ENCODE measurements at regions not wholly inside any gene's neighbourhood (a gene's known extent, or its start where the extent isn't known, plus 50 kb on each side); places are given as distances from the start of the nearest gene placed in this dataset.

- H3K4me1 ChIP-seq = no peaks in the 10 kb centered on the region
- H3K27ac ChIP-seq = no peak overlapping the region
- no peak for TF ChIP-seq CTCF (IDR thresholded peaks at IDR 0.05)
- TF ChIP-seq POLR2A (IDR thresholded peaks at IDR 0.05) = no peak
- no peaks in the 10 kb centered on the region for H3K36me3 ChIP-seq
- intact Hi-C loops (cut with DNase I) = no loop called here
- DNase-seq = no peak
- 40% methylated on average over 1 to 2 of the region's 2 CpGs for WGBS, 2 donors
- no peaks in the 10 kb centered on the region for H3K9me3 ChIP-seq
- no peak overlapping the region for H3K4me3 ChIP-seq
- no peaks in the 10 kb centered on the region for H3K27me3 ChIP-seq
Measured at GRCh38 chr12:94032368-94032767, 116.0 kb upstream of the PLXNC1 start.

GRCh38 chr12:94033101-94033500 is 115.3 kb upstream of the PLXNC1 start:
- H3K27ac ChIP-seq = no peak overlapping the region
- H3K4me3 ChIP-seq = no peak overlapping the region
- H3K36me3 ChIP-seq = no peaks in the 10 kb centered on the region
- H3K9me3 ChIP-seq = no peaks in the 10 kb centered on the region
- no peak for DNase-seq
- H3K27me3 ChIP-seq = no peaks in the 10 kb centered on the region
- intact Hi-C loops (cut with DNase I) = no loop called here
- no peak for TF ChIP-seq POLR2A (IDR thresholded peaks at IDR 0.05)
- no peak for TF ChIP-seq CTCF (IDR thresholded peaks at IDR 0.05)
- 78 to 79% methylated on average over 5 of the region's 5 CpGs for WGBS, 2 donors
- H3K4me1 ChIP-seq = no peaks in the 10 kb centered on the region

GRCh38 chr12:94033784-94034183 is 114.6 kb upstream of the PLXNC1 start:
- no peaks in the 10 kb centered on the region for H3K27me3 ChIP-seq
- no peaks in the 10 kb centered on the region for H3K36me3 ChIP-seq
- H3K27ac ChIP-seq = no peak overlapping the region
- H3K4me3 ChIP-seq = no peak overlapping the region
- no peak for DNase-seq
- no peak for TF ChIP-seq POLR2A (IDR thresholded peaks at IDR 0.05)
- no peak for TF ChIP-seq CTCF (IDR thresholded peaks at IDR 0.05)
- intact Hi-C loops (cut with DNase I) = no loop called here
- H3K4me1 ChIP-seq = no peaks in the 10 kb centered on the region
- peaks cover 0 to 5% (median 0%) of the 10 kb centered on the region in 3 donors for H3K9me3 ChIP-seq

GRCh38 chr12:94037444-94037843 is 110.9 kb upstream of the PLXNC1 start:
- intact Hi-C loops (cut with DNase I) = no loop called here
- Histone ChIP-seq H3K27ac (no peak overlapping the region), H3K27me3 (no peaks in the 10 kb centered on the region), H3K9me3 (peaks cover 0 to 16% (median 0%) of the 10 kb centered on the region in 3 donors), H3K4me3 (no peak overlapping the region), H3K36me3 (no peaks in the 10 kb centered on the region), H3K4me1 (peaks cover 0 to 8% (median 0%) of the 10 kb centered on the region in 3 donors)
- 60 to 68% methylated on average over 4 of the region's 4 CpGs for WGBS, 2 donors
- TF ChIP-seq CTCF (IDR thresholded peaks at IDR 0.05) (no peak), POLR2A (IDR thresholded peaks at IDR 0.05) (no peak)
- DNase-seq = no peak

- WGBS, 2 donors = 91 to 94% methylated on average over 2 of the region's 2 CpGs
- TF ChIP-seq CTCF (IDR thresholded peaks at IDR 0.05) (no peak), POLR2A (IDR thresholded peaks at IDR 0.05) (no peak)
- no peaks in the 10 kb centered on the region for H3K36me3 ChIP-seq
- no peak for DNase-seq
- no peak overlapping the region for H3K4me3 ChIP-seq
- peaks cover 0 to 10% (median 0%) of the 10 kb centered on the region in 3 donors for H3K4me1 ChIP-seq
- peaks cover 0 to 16% (median 0%) of the 10 kb centered on the region in 3 donors for H3K9me3 ChIP-seq
- H3K27me3 ChIP-seq = no peaks in the 10 kb centered on the region
- H3K27ac ChIP-seq = no peak overlapping the region
- intact Hi-C loops (cut with DNase I) = no loop called here
Measured at GRCh38 chr12:94038605-94039004, 109.8 kb upstream of the PLXNC1 start.

Measured in esophagus squamous epithelium (tissue), 5 donors.